BJ (cell line): ENCODE measurements at regions not wholly inside any gene's neighbourhood (a gene's known extent, or its start where the extent isn't known, plus 50 kb on each side); places are given as distances from the start of the nearest gene placed in this dataset.

Experiments used
- CTCF ChIA-PET: fragments of 350-600 bp; formaldehyde crosslinking; extraction: SDS; loops from one replicate; lab custom pipeline; 2021; ENCODE audit warnings: antibody characterized with exemption, inconsistent platforms; lab: Yijun Ruan, JAX
- POLR2A ChIA-PET: fragments of 300-600 bp; sonication (Branson Sonifier 250); formaldehyde crosslinking; extraction: SDS; loops from one replicate; lab custom pipeline; 2021; ENCODE audit warnings: antibody characterized with exemption; lab: Charles Lee
- DNase-seq: peaks from one replicate; pipeline ENCODE4 v3.0.0-alpha.2; 2011; ENCODE audit warnings: low read depth
- H3K27me3 ChIP-seq: 2 replicates; pipeline ENCODE4 v1.6.0; 2011; ENCODE audit warnings: low read length; ENCODE audit not compliant: control insufficient read depth, insufficient read depth
- H3K36me3 ChIP-seq: 2 replicates; pipeline ENCODE4 v1.5.1; 2011; ENCODE audit warnings: low read length; ENCODE audit not compliant: control insufficient read depth, insufficient read depth
- H3K4me3 ChIP-seq: 2 replicates; pipeline ENCODE4 v1.5.1; 2011; ENCODE audit warnings: low read depth, mild to moderate bottlenecking, control low read depth, low read length
- CTCF ChIP-seq: IDR thresholded peaks from 2 replicates; pipeline ENCODE4 v1.5.1; 2011; ENCODE audit warnings: low read depth, mild to moderate bottlenecking, control low read depth, inconsistent platforms, low read length, moderate library complexity; ENCODE audit not compliant: insufficient read depth

- Histone ChIP-seq H3K27me3 (no peaks in the 10 kb centered on the region), H3K4me3 (no peak overlapping the region), H3K36me3 (no peaks in the 10 kb centered on the region)
- DNase-seq, result no peak
- TF ChIP-seq CTCF, result no peak
- ChIA-PET POLR2A (no interaction called here), CTCF (interaction anchor here (0.7 kb wide), 1 partner anchor 44 kb away, joined by 3 read pairs; no protein-coding TSS in a partner anchor)
Measured at GRCh38 chr4:127419431-127419830, 213.3 kb upstream of the INTU start.

GRCh38 chr4:127421437-127421836 lies 211.3 kb upstream of the INTU start:
- Histone ChIP-seq H3K27me3 (no peaks in the 10 kb centered on the region), H3K36me3 (no peaks in the 10 kb centered on the region), H3K4me3 (no peak overlapping the region)
- ChIA-PET POLR2A (no interaction called here), CTCF (no interaction called here)
- no peak for TF ChIP-seq CTCF
- no peak for DNase-seq

GRCh38 chr4:127425202-127425845 lies 207.4 kb upstream of the INTU start:
- CTCF ChIA-PET, result interaction anchor here (1.5 to 1.6 kb wide), 2 partner anchors 17 to 25 kb away, joined by 3 to 4 read pairs; no protein-coding TSS in a partner anchor
- POLR2A ChIA-PET, result no interaction called here
- Histone ChIP-seq H3K27me3 (no peaks in the 10 kb centered on the region), H3K36me3 (no peaks in the 10 kb centered on the region), H3K4me3 (no peak overlapping the region)
- TF ChIP-seq CTCF, result no peak
- no peak for DNase-seq

- no peaks in the 10 kb centered on the region for H3K36me3 ChIP-seq
- TF ChIP-seq CTCF, result no peak
- H3K27me3 ChIP-seq, result no peaks in the 10 kb centered on the region
- POLR2A ChIA-PET, result no interaction called here
- CTCF ChIA-PET, result interaction anchor here (1.5 to 1.6 kb wide), 2 partner anchors 17 to 26 kb away, joined by 3 to 4 read pairs; no protein-coding TSS in a partner anchor
- no peak for DNase-seq
- no peak overlapping the region for H3K4me3 ChIP-seq
Measured at GRCh38 chr4:127425851-127426250, 206.9 kb upstream of the INTU start.

GRCh38 chr4:127441571-127441970 lies 191.2 kb upstream of the INTU start:
- Histone ChIP-seq H3K4me3 (no peak overlapping the region), H3K27me3 (no peaks in the 10 kb centered on the region), H3K36me3 (no peaks in the 10 kb centered on the region)
- ChIA-PET CTCF (no interaction called here), POLR2A (no interaction called here)
- DNase-seq, result no peak
- TF ChIP-seq CTCF, result no peak
